EL (cell line): ENCODE measurements at regions not wholly inside any gene's neighbourhood (a gene's known extent, or its start where the extent isn't known, plus 50 kb on each side); places are given as distances from the start of the nearest gene placed in this dataset.
A peak's percentile ranks its signal among the peaks of the same experiment; 100 is the strongest.
"Not testable (repeated sequence)": the region's sequence is repeated elsewhere in the genome, so short reads cannot be mapped to it uniquely, and the experiment has no call there.

Experiments used
- DNase-seq: peaks from one replicate; pipeline ENCODE4 v3.0.0-alpha.2; 2016

GRCh38 chr20:22821796-22822195 lies 213.3 kb upstream of the SSTR4 start:
- no peak for DNase-seq

- DNase-seq, result no peak
Observed at GRCh38 chr20:22823119-22823518, 212.0 kb upstream of the SSTR4 start.

GRCh38 chr20:22824077-22824476 lies 211.0 kb upstream of the SSTR4 start:
- no peak for DNase-seq

- peak; percentile 13 for DNase-seq
Observed at GRCh38 chr20:22825076-22825475, 210.0 kb upstream of the SSTR4 start.

GRCh38 chr20:22825546-22825945 lies 209.6 kb upstream of the SSTR4 start:
- DNase-seq, result peak; percentile 7

GRCh38 chr20:22826306-22827230 lies 208.5 kb upstream of the SSTR4 start:
- no peak for DNase-seq

GRCh38 chr20:22827916-22828315 lies 207.2 kb upstream of the SSTR4 start:
- DNase-seq, result no peak

- no peak for DNase-seq
Observed at GRCh38 chr20:22829356-22829755, 205.8 kb upstream of the SSTR4 start.

GRCh38 chr20:22830138-22830537 lies 205.0 kb upstream of the SSTR4 start:
- no peak for DNase-seq

GRCh38 chr20:22830715-22831114 lies 204.4 kb upstream of the SSTR4 start:
- not testable (repeated sequence) for DNase-seq

GRCh38 chr20:22833851-22834250 lies 201.3 kb upstream of the SSTR4 start:
- DNase-seq, result peak; percentile 11

- no peak for DNase-seq
Observed at GRCh38 chr20:22834651-22835256, 200.4 kb upstream of the SSTR4 start.

- DNase-seq, result peak; percentile 75
Observed at GRCh38 chr20:22836211-22836610, 198.9 kb upstream of the SSTR4 start.

- peak; percentile 31 for DNase-seq
Observed at GRCh38 chr20:22836877-22837276, 198.2 kb upstream of the SSTR4 start.

GRCh38 chr20:22838001-22838400 lies 197.1 kb upstream of the SSTR4 start:
- DNase-seq, result no peak

- DNase-seq, result no peak
Observed at GRCh38 chr20:22841846-22842245, 193.3 kb upstream of the SSTR4 start.

- no peak for DNase-seq
Observed at GRCh38 chr20:22842793-22843192, 192.3 kb upstream of the SSTR4 start.

- DNase-seq, result no peak
Observed at GRCh38 chr20:22844959-22845358, 190.2 kb upstream of the SSTR4 start.

GRCh38 chr20:22846863-22847262 lies 188.2 kb upstream of the SSTR4 start:
- DNase-seq, result no peak

GRCh38 chr20:22848364-22848763 lies 186.7 kb upstream of the SSTR4 start:
- DNase-seq, result no peak

- peak; percentile 21 for DNase-seq
Observed at GRCh38 chr20:22851679-22852346, 183.3 kb upstream of the SSTR4 start.

GRCh38 chr20:22861231-22861980 lies 173.7 kb upstream of the SSTR4 start:
- DNase-seq, result no peak

- DNase-seq, result no peak
Observed at GRCh38 chr20:22861990-22862389, 173.1 kb upstream of the SSTR4 start.
